DMS79 (cell line): ENCODE measurements at regions not wholly inside any gene's neighbourhood (a gene's known extent, or its start where the extent isn't known, plus 50 kb on each side); places are given as distances from the start of the nearest gene placed in this dataset.

ENCODE experiments used
- DNase-seq: peaks from one replicate; lab custom pipeline; 2025; lab: John Stamatoyannopoulos, UW

DNA sequence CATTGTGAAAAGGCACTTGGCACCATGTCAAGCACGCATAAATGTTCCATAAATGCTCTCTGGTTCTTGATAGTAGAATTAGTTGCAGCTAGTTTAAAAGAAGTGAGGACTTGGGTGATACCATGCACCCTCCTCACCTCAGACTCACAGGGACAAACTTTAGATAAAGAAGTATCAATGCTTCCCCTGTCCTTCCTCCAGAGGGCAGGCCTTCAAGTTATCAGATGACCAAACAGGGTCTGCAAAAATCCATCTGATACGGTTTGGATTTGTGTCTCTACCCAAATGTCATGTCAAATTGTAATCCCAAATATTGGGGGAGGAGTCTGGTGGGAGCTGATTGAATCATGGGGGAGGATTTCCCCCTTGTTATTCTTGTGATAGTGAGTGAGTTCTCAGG lies 54.1 kb downstream of the C1QL2 start:
- no peak for DNase-seq

DNA sequence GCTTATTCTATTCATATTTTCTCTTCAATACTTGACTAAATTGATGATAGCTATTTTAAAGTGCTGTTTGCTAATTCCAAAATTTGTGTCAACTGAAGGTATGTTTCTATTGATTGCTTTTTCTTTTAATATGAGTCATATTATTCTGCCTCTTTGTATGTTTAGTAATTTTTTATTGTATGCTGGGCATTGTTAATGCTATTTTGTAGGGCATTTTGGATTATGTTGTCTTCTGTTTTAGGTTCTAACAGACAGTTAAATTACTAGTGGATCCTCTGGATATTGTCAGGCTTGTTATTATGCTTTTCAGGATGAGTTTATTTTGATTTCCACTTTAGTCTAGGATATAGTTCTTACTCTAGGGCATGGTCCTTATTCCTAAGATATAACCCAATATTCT lies 55.6 kb downstream of the C1QL2 start:
- DNase-seq, result no peak

DNA sequence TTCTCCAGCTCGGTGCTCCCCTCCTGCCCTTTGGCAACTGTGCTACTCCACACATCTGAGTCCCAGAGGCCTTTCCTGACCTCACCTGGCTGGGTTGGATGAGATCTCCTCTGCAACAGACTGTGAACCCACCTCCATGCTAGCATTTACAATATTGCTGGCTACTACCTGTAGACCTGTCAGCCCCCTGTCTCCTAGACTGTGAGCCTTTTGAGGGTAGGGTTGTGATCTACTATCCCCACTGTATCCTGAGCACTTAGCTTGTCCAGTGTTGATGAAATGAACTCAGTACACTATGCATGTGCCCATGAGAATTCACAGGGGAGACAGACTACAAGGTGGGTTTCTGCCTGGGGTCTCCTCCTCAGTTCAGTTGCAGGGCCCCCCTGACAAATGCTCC lies 70.1 kb downstream of the C1QL2 start:
- DNase-seq, result no peak

DNA sequence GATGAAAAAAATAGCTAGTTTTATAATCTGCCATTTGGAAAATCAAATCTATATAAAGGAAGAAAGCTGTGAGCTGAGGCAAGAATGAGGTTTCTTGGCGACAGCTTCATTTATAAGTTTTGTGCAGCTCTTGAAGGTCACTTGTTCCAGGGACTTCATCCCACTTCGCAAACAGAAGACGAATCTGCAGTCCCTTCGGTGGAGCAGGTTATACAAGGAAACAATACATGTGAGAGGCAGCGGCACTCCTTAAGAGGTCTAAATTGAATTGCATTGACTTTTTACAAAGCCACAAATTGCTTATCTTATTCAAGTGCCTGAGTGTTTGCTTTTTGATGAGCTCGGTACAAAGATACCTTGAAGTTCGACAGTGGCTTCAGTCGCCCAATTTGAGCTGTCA lies 72.2 kb downstream of the C1QL2 start:
- DNase-seq, result peak; percentile 32

DNA sequence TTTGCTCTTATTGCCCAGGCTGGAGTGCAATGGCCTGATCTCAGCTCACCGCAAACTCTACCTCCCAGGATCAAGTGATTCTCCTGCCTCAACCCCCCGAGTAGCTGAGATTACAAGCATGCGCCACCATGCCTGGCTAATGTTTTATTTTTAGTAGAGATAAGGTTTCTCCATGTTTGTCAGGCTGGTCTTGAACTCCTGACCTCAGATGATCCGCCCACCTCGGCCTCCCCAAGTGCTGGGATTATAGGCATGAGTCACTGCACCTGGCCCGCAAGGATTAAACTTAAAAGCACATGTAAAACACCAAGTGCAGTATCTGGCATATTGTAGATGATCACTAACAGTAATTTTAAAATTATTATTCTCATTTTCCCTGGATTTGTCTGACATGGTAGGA lies 72.9 kb downstream of the C1QL2 start:
- DNase-seq, result no peak

DNA sequence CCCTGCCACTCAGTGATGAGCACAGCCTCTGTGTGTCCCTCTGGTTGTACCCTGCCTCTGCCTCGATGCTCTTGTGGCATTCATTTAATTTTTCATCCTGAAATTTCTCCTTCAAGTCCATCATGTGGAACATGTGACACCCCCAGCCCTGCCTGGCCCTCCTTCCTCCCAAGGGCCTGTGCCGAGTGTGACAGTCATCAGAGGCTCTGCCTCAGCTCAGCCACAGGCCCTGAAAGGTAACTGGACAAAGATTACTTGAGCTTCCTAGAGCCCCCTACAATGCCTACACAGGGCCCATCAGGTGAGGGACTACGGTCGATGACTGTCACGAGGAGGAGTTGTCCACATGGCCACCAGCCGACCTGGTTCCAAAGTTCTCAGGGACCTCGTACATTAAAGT lies 75.1 kb downstream of the C1QL2 start:
- DNase-seq, result no peak

DNA sequence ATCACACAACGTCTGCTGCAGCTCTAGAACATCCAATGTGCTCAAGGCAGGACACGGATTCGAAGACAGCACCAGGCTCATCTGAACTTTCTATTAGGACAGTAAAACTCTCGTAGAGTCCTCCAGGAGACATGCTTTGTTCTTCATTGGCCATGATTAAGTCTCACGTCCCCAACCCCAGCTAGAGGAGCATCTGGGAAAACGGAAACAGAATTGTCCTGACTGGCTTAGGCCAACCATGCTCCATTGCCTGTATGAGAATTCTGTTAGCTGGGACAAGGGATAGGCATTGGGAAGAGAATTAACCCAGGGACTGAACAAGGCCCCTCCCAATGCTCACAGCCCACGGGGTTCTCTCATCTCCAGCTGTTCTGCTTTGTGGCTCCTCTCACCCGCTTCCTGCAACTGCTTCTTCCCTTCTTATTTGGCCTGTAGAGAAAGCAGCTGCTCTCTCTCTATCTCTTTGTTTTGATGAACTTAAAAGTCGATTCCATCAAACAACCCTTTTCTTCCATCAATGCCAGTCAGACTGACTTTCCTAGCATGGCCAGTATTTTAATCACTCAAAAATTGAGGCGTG lies 75.6 kb downstream of the C1QL2 start:
- no peak for DNase-seq

DNA sequence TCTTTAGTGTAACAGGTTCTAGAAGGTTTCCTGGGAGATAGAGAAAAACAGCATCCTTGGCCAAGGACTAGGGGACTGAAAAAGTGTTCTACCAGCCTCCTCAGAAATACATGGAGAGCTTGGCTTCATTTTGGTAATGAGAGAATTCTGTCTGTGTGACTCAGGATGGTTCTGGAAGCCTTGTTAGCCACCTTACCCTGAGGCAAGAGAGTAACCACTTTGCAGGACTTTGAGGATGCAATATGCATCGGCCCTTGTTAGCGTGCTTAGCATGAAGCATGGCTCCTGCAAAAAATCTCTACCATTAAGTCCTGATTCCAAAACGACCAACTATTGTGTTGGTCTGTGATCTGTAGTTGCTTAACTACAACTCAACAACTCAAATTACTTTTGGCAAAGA lies 79.8 kb downstream of the C1QL2 start:
- DNase-seq, result no peak

DNA sequence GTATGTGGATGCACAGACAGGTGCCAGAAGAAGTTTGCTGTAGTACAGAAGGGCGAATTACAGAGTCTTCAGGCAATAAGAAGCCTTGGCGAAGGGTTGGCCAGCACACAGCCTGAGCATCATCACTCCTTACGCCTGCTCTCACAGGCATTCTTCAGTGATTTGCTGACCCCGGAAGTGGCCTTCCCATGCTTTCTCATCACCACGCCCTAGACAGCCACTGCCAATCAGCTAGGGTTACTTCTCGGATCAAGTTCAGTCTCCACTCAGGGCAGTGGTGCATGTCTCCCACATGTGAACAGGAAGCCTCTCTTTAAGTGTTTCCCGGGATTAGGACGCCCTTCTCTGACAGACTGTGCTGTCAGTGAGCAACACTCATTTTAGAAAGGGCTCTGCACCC lies 81.8 kb downstream of the C1QL2 start:
- DNase-seq, result no peak

DNA sequence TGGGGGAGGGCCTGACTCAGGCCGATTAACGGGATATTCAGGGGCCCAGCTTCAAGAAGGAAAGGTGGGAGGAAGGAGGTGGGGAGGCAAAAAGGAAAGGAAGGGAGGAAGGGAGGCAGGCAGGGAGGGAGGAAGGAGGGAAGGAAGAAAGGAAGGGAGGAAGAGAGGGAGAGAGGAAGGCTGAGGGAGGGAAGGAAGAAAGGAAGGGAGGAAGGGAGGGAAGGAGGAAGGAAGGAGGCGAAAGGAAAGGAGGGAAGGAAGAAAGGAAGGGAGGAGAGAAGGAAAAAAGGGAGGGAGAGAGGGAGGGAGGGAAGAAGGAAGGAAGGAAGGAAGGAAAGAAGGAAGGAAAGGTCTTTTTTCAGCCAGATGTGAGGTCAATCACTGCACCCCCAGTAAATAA lies 85.3 kb downstream of the C1QL2 start:
- no peak for DNase-seq

DNA sequence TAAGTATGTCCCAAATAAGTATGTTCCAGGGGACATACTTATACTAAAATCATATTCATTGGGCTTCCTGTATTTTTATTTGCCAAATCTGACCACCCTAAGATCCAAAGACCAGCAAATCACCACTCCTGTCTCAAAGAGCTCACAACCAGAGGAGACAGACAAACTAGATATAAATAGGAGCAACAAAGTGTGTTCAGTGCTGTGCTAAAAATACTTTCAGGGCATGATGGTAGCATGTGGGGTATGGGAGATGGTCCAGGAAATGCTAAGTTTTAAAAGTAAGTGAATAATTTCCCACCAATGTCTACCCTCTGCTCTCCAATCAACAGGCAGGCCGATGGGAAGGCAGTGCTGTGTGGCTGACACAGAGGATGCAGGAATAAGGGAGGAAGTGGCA lies 87.1 kb downstream of the C1QL2 start:
- no peak for DNase-seq

DNA sequence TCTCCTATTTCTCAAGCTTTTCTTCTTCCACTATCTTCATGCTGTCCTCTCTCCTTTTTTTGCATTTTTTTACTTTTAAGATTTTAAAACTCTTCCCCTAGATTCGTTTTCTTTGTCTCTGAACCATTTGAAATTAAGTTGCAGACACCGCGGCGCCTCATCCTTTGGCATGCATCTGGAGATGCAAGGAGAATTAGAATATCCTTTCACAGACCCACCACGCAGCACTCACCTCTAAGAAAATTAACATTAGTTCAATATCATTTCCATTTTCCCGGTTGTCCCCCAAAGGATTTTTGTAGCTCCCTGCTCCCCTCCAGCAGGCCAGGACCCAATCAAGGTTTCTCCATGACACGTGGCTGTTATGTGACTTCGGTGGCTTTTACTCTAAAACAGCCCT lies 88.8 kb downstream of the C1QL2 start:
- no peak for DNase-seq

DNA sequence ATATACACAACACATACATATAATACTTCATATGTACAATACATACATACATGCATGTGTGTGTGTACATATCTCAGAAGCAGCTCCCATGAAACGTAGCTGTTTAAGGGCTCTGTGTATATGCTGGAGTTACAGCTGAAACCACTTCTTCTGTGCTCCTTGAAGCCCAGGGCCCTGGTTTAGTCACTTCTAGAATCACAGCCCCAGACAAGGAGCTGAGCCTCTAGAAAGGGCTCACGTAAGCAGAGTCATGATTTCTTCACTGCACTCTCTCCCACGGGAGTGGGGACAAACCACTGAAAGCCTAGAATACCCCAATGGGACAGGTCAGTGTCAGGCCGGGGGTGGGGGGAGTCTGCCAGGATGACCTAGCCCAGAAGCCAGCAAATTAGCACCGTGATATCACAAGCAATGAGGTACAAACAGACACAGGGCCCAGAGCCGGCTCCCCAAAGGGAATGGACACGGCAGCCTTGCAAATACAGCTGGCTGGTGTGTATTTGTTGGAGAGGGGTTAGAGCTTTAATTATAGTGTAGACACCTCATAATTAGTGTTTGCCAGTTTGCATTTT lies 90.3 kb downstream of the C1QL2 start:
- DNase-seq, result no peak

DNA sequence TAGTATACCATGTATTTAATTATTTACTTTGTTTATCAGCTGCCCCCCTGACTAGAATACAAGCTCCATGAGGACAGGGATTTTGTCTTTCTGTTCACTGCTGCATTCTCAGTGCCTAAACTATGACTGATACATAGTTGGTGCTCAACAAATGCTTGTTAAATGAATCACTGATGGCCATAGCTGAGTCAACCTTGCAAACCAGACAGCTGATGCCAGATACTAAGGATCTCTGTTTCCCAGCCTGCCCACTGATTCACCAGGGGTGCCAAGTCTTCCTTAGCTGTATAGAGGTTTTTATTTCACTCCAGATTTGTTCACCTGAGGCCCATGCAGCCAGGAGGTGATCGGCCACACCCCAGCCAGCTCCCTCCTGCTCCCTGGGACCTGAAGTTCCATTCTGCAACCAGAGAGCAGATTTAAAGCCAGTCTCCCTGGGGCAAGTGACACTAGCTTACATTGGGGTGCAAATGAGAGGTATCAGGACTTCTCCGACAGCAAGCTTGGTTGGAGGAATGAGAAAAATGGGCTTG lies 92.2 kb downstream of the C1QL2 start:
- no peak for DNase-seq

DNA sequence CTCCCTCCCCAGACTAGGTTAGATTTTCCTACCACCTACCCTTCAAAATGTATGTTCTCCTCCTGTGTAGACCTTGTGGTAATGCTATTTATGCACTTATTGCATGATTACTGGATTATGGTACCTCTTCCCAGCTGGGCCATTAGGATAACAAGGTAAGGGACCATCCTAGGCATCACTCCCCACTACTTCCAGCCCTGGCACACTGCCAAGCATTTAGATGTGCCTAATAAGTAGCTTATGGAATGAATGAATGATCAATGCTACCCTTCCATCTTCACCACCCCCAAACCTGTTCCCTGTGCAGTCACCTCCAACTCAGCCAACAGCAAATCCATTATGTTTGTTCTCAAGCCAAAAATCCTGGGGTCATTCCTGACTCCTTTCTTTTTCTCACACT lies 93.4 kb downstream of the C1QL2 start:
- DNase-seq, result no peak

DNA sequence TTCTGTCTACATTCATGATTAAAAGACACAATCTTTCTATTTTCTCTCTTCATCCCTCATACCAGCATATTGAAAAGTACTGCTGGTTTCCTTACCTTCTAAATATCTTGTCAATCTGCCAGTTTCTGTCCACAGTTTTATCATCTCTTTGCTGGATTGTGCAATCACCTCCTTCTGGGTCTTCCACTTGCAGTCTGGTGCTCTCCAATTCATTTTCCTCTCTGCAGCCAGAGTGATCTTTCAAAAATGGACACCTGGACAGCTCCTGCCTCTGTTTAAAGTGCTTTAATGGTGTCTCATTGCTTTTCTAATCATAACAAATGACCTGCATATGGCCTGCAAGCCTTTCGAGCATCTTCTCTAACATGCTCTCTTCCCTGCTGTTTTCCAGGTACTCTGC lies 94.0 kb downstream of the C1QL2 start:
- DNase-seq, result no peak

DNA sequence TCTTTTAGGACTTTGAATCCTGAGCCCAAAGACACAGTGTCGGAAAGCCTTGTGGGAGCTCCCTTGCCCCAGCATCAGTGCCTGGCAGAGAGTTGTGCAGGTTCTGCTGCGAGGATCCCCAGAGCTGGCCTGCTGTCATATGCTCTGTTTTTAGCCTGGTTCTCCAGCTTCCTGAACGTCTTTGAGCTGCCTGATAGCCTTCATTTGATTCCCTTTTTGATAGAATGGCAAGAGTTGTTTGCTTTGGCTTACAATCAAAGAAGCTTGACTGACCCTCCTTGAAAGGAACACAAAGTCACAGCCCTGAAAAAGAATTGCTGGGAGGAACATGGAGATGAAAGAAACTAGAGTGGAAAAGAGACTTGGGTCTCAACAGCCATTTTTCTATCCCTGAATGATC lies 95.4 kb downstream of the C1QL2 start:
- DNase-seq, result peak; percentile 51

DNA sequence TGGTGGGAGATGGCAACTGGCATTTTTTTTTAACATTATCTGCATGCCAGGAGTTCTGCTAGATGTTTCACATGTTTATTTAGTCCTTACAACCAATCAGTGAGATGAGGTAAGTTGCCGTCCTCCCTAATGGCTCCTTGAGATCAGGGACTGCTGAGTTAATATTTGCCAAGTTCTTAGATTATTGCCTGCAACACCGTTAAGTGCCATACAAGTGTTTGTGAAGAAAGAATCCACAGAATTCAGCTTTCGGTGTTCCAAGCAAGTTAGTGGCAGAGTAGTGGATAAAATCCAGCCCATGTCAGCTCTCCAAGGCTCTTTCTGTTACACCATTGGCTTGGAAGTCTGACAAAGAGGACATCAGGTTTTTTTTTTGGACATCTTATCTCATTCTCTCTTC lies 95.9 kb downstream of the C1QL2 start:
- DNase-seq, result peak; percentile 92

DNA sequence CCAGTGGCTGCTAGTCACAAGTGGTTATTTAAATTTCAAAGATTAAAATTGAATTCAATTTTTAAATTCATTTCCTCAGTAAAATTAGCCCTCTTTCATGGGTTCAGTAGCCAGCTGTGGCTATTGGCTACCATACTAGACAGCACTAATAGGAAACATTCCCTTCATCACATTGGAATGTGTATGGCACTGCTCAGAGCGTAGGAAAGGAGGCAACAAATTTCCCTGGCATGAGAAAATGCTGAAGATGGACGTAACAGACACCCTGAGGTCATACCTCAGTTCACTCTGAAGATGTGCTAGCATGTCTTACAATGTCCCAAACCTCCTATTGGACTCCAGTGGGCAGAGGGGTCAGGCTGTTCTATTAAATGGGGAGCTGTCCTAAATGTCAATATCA lies 96.4 kb downstream of the C1QL2 start:
- DNase-seq, result no peak

DNA sequence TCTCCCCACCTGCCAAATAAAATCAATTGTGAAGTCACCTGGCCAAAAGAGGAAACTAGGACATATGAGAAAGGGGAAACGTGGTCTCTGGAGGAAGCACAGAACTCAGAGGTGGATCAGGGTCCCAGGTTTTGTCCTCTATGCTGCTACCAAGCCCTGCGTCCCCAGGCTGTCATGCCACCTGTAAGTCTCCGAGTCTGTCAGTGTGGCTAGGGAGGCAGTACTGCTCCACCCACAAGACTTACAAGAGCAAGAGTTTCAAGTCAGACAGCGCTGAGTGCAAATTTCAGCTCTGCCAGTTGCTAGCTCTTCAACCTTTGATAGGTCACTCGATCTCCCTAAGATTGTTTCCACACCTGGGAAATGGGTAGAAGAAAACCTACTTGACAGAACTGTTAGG lies 98.6 kb downstream of the C1QL2 start:
- no peak for DNase-seq

DNA sequence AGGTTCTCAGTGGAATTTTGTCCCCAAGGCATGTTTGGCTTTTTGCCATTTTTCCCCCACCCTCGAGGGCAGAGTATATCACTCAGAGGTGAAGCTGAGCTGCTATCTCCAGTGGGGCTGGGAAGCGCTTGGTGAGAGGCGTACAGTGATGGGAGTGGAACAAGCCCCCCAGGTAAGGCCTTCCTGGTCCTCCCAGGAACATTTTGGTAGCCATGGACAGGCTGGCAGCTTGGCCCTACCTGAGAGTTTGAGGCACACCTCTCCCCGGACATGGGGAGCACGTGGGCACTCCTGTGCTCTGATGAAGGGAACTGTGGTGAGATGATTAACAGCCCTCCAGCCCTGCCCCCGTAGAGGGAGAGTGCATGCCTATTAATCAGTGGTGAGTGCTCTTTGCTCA lies 99.3 kb downstream of the C1QL2 start:
- DNase-seq, result no peak

DNA sequence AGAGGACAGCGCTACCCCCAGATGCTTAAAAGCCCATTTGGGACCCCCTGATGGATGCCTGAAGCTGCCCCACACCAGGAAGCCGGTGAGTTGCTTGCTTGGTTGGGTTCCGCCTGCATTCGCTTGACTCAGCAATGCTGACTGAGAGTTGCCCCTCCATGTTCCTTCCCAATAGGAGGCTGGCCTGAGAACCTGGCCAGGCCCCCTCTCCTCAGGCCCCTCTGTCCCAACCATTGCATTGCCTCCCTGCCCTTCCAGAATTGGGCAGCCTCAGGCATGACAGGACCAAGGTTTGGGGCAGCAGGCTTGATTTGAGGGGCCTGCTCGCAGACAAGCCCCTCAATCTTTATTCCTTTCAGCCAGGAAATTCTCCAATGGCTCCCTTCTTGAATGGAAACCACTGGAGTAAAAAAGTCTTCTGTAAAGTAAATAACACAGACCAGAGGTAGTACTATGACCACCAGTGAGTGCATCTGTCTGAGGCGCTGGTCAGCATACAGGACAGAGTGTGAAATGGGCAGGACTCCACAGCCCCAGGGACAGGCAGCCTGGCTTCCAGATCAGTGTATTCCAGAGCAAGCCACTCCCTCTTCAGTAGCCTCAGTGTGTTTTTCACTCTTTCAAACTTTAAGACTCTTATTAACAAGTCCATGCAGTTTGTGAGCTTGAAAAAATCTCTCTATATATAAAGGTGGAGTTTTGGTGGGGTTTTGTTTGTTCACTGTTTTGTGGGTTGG lies 104.7 kb downstream of the C1QL2 start:
- DNase-seq, result no peak

DNA sequence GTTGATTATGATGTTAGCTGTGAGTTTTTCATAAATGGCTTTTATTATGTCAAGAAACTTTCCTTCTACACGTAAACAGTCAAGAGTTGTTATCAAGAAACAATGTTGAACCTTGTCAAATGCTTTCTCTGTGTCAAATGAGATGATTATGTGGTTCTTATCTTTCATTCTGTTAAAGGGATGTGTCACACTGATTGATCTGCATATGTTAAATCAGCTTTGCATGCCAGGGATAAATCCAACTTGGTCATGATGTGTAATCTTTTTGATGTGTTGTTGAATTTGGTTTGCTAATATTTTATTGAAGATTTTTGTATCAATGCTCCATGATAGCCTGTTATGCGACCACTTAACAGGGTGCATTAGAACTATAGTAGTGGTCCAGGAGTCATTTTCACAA lies 107.3 kb downstream of the C1QL2 start:
- DNase-seq, result no peak
